Astrocyte (in vitro differentiated cells and primary cell): ENCODE measurements at regions not wholly inside any gene's neighbourhood (a gene's known extent, or its start where the extent isn't known, plus 50 kb on each side); places are given as distances from the start of the nearest gene placed in this dataset.

Experiments used
- EZH2 ChIP-seq: IDR thresholded peaks from 2 replicates; pipeline ENCODE4 v1.6.1; 2012; ENCODE audit warnings: mild to moderate bottlenecking, low read length, inconsistent platforms; ENCODE audit not compliant: insufficient read depth
- TF ChIP-seq, protein P1 (sequence below): IDR thresholded peaks from 2 replicates; pipeline ENCODE4 v1.5.1; 2011; ENCODE audit warnings: low read depth, mild to moderate bottlenecking, inconsistent platforms, low read length, moderate library complexity; ENCODE audit not compliant: insufficient read depth

DNA sequence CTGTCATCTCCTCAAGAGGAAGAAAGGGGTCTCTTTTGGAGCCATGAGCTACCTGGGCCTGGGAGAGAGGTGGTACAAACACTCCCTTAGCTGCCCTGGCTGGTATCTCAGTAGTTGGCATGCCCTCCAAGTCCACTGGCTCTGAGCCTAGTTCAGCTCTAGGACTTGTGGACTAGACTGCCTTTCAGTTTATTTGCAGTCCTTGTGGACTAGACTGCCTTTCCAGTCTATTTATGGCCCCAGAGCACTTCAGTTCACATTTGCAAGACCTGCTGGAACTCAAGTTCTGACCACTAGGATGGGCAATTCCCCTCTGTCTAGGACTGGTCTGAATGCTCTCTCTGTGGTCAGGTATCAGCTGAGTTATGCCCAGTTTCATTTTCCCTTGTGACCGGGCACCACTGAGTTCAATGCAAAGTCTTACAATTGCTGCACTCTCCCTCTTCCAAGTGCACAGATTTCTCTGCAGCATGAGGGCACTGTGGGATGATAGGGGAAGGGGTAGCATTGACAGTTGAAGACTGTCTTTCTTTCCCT lies 1019.0 kb downstream of the TAF11L14 start:
- TF ChIP-seq, protein P1, sequence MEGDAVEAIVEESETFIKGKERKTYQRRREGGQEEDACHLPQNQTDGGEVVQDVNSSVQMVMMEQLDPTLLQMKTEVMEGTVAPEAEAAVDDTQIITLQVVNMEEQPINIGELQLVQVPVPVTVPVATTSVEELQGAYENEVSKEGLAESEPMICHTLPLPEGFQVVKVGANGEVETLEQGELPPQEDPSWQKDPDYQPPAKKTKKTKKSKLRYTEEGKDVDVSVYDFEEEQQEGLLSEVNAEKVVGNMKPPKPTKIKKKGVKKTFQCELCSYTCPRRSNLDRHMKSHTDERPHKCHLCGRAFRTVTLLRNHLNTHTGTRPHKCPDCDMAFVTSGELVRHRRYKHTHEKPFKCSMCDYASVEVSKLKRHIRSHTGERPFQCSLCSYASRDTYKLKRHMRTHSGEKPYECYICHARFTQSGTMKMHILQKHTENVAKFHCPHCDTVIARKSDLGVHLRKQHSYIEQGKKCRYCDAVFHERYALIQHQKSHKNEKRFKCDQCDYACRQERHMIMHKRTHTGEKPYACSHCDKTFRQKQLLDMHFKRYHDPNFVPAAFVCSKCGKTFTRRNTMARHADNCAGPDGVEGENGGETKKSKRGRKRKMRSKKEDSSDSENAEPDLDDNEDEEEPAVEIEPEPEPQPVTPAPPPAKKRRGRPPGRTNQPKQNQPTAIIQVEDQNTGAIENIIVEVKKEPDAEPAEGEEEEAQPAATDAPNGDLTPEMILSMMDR: no peak
- no peak for TF ChIP-seq EZH2
